ENCODE measurements at regions not wholly inside any gene's neighbourhood (a gene's known extent, or its start where the extent isn't known, plus 50 kb on each side); places are given as distances from the start of the nearest gene placed in this dataset.

DNA sequence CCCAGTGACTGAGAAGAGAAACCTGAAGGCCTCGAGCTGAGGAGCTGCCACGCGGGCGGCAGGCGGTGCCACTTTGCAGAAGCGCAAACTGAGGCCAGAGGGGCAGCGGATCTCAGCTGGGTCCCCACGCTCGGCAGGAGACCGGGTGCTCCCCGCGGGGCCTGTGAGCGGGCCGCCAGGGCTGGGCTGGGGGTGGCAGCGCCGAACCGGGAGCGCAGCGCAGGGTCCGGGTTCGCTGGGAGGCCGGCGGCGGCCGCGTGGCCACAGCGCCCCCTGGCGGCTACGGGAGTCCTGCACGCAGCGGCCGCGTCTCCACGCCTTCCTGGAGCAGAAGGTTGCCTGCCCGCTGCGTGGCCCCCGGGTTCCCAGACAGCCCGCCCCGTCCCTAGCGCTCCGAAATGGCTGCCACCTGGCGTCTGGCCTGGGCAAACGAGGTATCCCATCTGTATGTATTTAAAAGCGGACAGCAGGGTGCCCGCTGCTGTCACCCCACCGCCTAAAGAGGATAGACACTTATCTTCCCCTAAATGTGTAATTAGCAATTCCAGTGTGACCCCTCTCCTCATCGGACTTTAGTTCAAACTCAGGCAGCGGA is 96.1 kb upstream of the CDH5 start:
- ATAC-seq (peak; percentile 68), DNase-seq (peak; percentile 70)
- H3K79me2 ChIP-seq (ENCODE audit: low read length) = no peaks in the 10 kb centered on the region
- peak overlapping the region; percentile 80 for H2AFZ ChIP-seq (ENCODE audit: low read length)
- peak overlapping the region; percentile 17; the same call in 1 of the 2 replicates for H3K9ac ChIP-seq (ENCODE audit: low read length)
- no peaks in the 10 kb centered on the region for H3K9me2 ChIP-seq (replicated peaks; ENCODE audit: low read length)
- intact Hi-C loops (cut with micrococcal nuclease) = loop anchor here (5.0 to 10.0 kb wide), 3 partner anchors 616 to 1148 kb away; partner anchors contain the start of gene CDH11
- peak overlapping the region; percentile 76 for H3K4me2 ChIP-seq (ENCODE audit: low read length)
- H3K4me1 ChIP-seq (ENCODE audit: insufficient read depth, low read length) = peaks cover 33% of the 10 kb centered on the region
- no peaks in the 10 kb centered on the region for H4K20me1 ChIP-seq (ENCODE audit: low read length)
- TF ChIP-seq, protein P1, sequence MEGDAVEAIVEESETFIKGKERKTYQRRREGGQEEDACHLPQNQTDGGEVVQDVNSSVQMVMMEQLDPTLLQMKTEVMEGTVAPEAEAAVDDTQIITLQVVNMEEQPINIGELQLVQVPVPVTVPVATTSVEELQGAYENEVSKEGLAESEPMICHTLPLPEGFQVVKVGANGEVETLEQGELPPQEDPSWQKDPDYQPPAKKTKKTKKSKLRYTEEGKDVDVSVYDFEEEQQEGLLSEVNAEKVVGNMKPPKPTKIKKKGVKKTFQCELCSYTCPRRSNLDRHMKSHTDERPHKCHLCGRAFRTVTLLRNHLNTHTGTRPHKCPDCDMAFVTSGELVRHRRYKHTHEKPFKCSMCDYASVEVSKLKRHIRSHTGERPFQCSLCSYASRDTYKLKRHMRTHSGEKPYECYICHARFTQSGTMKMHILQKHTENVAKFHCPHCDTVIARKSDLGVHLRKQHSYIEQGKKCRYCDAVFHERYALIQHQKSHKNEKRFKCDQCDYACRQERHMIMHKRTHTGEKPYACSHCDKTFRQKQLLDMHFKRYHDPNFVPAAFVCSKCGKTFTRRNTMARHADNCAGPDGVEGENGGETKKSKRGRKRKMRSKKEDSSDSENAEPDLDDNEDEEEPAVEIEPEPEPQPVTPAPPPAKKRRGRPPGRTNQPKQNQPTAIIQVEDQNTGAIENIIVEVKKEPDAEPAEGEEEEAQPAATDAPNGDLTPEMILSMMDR (conservative IDR thresholded peaks at IDR 0.05; ENCODE audit: low read depth, low read length) = peak; percentile 74
- no peak for TF ChIP-seq EZH2phosphoT487 (IDR thresholded peaks at IDR 0.05; ENCODE audit: borderline replicate concordance, low read length)
- peak overlapping the region; percentile 46; the same call in 1 of the 2 replicates for H3K4me3 ChIP-seq (ENCODE audit: low read length)
- H3F3A ChIP-seq (ENCODE audit: low read length, unreplicated experiment) = no peaks in the 10 kb centered on the region
- no peaks in the 10 kb centered on the region for H3K27me3 ChIP-seq (ENCODE audit: low read length)
- ChIA-PET CTCF (interaction anchor here (0.8 kb wide), 1 partner anchor 898 kb away, joined by 3 read pairs; no protein-coding TSS in a partner anchor), POLR2A (ENCODE audit: unreplicated experiment) (no interaction called here)
- no peaks in the 10 kb centered on the region for H3K36me3 ChIP-seq (ENCODE audit: low read depth, low read length)
- H3K27ac ChIP-seq (ENCODE audit: low read length) = peak overlapping the region; percentile 59
- no peaks in the 10 kb centered on the region for H3K9me3 ChIP-seq (ENCODE audit: low read length)
- no TSS peak for BruUV-seq (replicated peaks)

DNA sequence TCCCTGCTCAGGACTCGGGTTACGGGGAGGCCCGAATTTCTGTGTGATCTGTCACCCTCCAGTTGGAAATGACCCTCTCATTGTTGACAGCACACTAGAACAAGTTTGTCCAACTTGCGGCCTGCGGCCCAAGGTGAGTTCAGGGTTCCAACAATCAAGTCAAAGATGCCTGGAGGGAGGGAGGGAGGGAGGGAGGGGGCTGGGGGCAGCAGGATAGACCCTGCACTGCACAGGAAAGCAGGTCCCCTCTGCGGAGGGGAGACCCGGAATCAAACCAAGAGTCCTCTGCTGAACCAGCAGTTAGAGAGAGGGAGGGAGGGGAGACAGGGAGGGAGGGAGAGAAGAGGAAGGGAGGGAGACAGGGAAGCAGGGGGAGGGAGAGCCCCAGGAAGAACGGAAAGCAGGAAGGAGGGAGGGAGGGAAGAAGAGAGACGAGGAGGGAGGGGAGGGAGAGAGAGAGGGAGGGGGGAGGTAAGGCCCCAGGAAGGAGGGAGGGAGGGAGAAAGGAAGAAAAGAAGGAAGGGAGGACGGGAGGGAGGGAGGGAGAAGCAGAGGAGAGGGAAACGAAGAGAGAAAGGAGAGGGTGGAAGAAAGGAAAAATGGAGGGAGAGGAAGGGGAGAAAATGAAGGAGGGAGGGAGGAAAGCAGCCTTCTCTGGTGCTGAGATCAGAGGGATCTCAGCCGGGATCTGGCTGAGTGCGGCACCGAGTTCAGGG is 96.7 kb upstream of the CDH5 start:
- DNase-seq (no peak), ATAC-seq (no peak)
- H3F3A ChIP-seq (ENCODE audit: low read length, unreplicated experiment) = no peaks in the 10 kb centered on the region
- H4K20me1 ChIP-seq (ENCODE audit: low read length) = no peaks in the 10 kb centered on the region
- TF ChIP-seq, protein P1 (conservative IDR thresholded peaks at IDR 0.05; ENCODE audit: low read depth, low read length) = no peak
- no peak for TF ChIP-seq EZH2phosphoT487 (IDR thresholded peaks at IDR 0.05; ENCODE audit: borderline replicate concordance, low read length)
- TF ChIP-seq EZH2 (IDR thresholded peaks at IDR 0.05; ENCODE audit: low read length, unreplicated experiment) = no peak
- peak overlapping the region; percentile 46; the same call in 1 of the 2 replicates for H3K4me3 ChIP-seq (ENCODE audit: low read length)
- no TSS peak for BruUV-seq (replicated peaks)
- no peaks in the 10 kb centered on the region for H3K36me3 ChIP-seq (ENCODE audit: low read depth, low read length)
- CTCF ChIA-PET = interaction anchor here (0.6 kb wide), 1 partner anchor 752 kb away, joined by 3 read pairs; no protein-coding TSS in a partner anchor
- no peaks in the 10 kb centered on the region for H3K27me3 ChIP-seq (ENCODE audit: low read length)
- peak overlapping the region; percentile 80 for H2AFZ ChIP-seq (ENCODE audit: low read length)
- no peaks in the 10 kb centered on the region for H3K79me2 ChIP-seq (ENCODE audit: low read length)
- intact Hi-C loops (cut with micrococcal nuclease) = loop anchor here (5.0 to 10.0 kb wide), 3 partner anchors 615 to 1147 kb away; partner anchors contain the start of gene CDH11
- POLR2A ChIA-PET (ENCODE audit: unreplicated experiment) = no interaction called here
- H3K9ac ChIP-seq (ENCODE audit: low read length) = no peak overlapping the region
- H3K4me2 ChIP-seq (ENCODE audit: low read length) = peak overlapping the region; percentile 76; the same call in 1 of the 2 replicates
- H3K9me3 ChIP-seq (ENCODE audit: low read length) = no peaks in the 10 kb centered on the region
- no peaks in the 10 kb centered on the region for H3K9me2 ChIP-seq (replicated peaks; ENCODE audit: low read length)
- H3K4me1 ChIP-seq (ENCODE audit: insufficient read depth, low read length) = peaks cover 31% of the 10 kb centered on the region
- H3K27ac ChIP-seq (ENCODE audit: low read length) = no peak overlapping the region
